ENCODE measurements at regions not wholly inside any gene's neighbourhood (a gene's known extent, or its start where the extent isn't known, plus 50 kb on each side); places are given as distances from the start of the nearest gene placed in this dataset.
"Not testable (repeated sequence)": the region's sequence is repeated elsewhere in the genome, so short reads cannot be mapped to it uniquely, and the experiment has no call there.

DNA sequence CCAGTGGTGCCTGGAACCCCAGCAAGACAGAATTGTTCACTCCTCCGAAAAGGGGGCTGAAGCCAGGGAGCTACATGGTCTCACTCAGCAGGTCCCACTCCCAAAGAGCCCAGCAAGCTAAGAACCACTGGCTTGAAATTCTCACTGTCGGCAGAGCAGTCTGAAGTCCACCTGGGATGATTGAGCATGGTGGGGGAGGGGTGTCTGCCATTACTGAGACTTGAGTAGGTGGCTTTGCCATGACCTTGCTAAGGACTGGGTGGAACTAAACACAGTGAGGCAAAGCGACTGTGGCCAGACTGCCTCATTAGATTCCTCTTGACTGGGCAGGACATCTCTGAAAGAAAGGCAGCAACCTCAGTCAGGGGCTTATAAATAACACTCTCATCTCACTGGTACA lies 122.6 kb upstream of the ZC4H2 start:
- no peak for DNase-seq (ENCODE audit: extremely low spot score)
- POLR2A ChIA-PET, result no interaction called here
- TF ChIP-seq ELF4 (IDR thresholded peaks at IDR 0.05), result no peak
- no peak for TF ChIP-seq SUZ12 (IDR thresholded peaks at IDR 0.05)
- TF ChIP-seq LEF1 (IDR thresholded peaks at IDR 0.05; ENCODE audit: borderline replicate concordance), result no peak
- TF ChIP-seq CTBP1 (IDR thresholded peaks at IDR 0.05; ENCODE audit: borderline replicate concordance), result no peak
- CTCF ChIA-PET, result no interaction called here

DNA sequence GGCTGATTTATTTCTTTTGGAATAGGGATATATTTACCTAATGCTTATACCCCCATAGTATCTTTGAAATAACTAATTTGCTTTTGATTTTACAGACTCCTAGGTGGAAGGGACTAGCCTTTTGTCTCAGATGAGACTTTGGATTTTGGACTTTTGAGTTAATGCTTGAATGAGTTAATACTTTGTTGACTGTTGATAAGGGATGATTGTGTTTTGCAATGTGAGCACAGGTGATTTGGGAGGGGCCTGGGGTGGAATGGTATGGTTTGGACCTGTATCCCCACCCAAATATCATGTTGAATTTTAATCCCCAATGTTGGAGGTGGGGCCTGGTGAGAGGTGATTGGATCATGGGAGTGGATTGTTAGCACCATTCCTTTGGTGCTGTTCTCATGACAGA lies 117.4 kb upstream of the ZC4H2 start:
- ChIA-PET POLR2A (no interaction called here), CTCF (no interaction called here)
- TF ChIP-seq SUZ12 (IDR thresholded peaks at IDR 0.05), result no peak
- no peak for TF ChIP-seq FOXK2 (IDR thresholded peaks at IDR 0.05)
- no peak for TF ChIP-seq ELF4 (IDR thresholded peaks at IDR 0.05)
- no peak for TF ChIP-seq L3MBTL2 (conservative IDR thresholded peaks at IDR 0.05)
- no peak for TF ChIP-seq NFRKB (IDR thresholded peaks at IDR 0.05)
- no peak for TF ChIP-seq CTBP1 (IDR thresholded peaks at IDR 0.05; ENCODE audit: borderline replicate concordance)
- TF ChIP-seq LEF1 (IDR thresholded peaks at IDR 0.05; ENCODE audit: borderline replicate concordance), result no peak
- TF ChIP-seq TARDBP (IDR thresholded peaks at IDR 0.05), result no peak
- no peak for TF ChIP-seq SP1 (IDR thresholded peaks at IDR 0.05)
- no peak for TF ChIP-seq HDGF (IDR thresholded peaks at IDR 0.05; ENCODE audit: borderline replicate concordance)
- TF ChIP-seq, protein P1, sequence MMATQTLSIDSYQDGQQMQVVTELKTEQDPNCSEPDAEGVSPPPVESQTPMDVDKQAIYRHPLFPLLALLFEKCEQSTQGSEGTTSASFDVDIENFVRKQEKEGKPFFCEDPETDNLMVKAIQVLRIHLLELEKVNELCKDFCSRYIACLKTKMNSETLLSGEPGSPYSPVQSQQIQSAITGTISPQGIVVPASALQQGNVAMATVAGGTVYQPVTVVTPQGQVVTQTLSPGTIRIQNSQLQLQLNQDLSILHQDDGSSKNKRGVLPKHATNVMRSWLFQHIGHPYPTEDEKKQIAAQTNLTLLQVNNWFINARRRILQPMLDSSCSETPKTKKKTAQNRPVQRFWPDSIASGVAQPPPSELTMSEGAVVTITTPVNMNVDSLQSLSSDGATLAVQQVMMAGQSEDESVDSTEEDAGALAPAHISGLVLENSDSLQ (IDR thresholded peaks at IDR 0.05), result no peak
- TF ChIP-seq BHLHE40 (IDR thresholded peaks at IDR 0.05; ENCODE audit: borderline replicate concordance), result no peak
- TF ChIP-seq FOXM1 (IDR thresholded peaks at IDR 0.05; ENCODE audit: borderline replicate concordance), result no peak
- no peak for DNase-seq (ENCODE audit: extremely low spot score)

DNA sequence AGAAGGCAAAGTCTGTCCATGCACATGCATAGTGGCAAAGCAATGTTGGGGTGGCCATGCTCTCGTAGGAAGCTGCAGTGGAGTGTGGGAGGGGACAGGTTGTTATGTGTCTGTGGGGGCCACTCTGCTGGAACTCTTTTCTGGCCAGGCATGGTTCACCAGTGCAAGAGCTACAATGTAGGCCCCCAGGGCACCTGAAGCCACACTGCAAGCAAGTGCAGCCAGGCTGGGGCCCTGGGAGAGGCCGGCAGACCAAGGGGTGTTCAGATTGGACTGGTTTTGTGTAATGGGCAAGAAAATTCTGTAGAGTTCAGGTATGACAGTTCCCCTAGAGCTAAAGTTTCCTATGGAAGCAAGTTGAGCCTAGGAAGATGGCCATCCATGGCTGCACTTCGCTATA lies 97.0 kb upstream of the ZC4H2 start:
- CTCF ChIA-PET, result no interaction called here
- POLR2A ChIA-PET, result no interaction called here
- TF ChIP-seq TARDBP (IDR thresholded peaks at IDR 0.05), result no peak
- TF ChIP-seq ARNT (IDR thresholded peaks at IDR 0.05), result no peak
- no peak for TF ChIP-seq LEF1 (IDR thresholded peaks at IDR 0.05; ENCODE audit: borderline replicate concordance)
- TF ChIP-seq HDGF (IDR thresholded peaks at IDR 0.05; ENCODE audit: borderline replicate concordance), result no peak
- TF ChIP-seq ZNF384 (IDR thresholded peaks at IDR 0.05), result no peak
- no peak for TF ChIP-seq SP1 (IDR thresholded peaks at IDR 0.05)
- no peak for TF ChIP-seq CTBP1 (IDR thresholded peaks at IDR 0.05; ENCODE audit: borderline replicate concordance)
- TF ChIP-seq BHLHE40 (IDR thresholded peaks at IDR 0.05; ENCODE audit: borderline replicate concordance), result no peak
- no peak for TF ChIP-seq FOXK2 (IDR thresholded peaks at IDR 0.05)
- TF ChIP-seq, protein P1 (IDR thresholded peaks at IDR 0.05), result no peak
- no peak for TF ChIP-seq FOXM1 (IDR thresholded peaks at IDR 0.05; ENCODE audit: borderline replicate concordance)
- no peak for TF ChIP-seq SUZ12 (IDR thresholded peaks at IDR 0.05)
- TF ChIP-seq FOXA1 (IDR thresholded peaks at IDR 0.05), result no peak
- no peak for DNase-seq (ENCODE audit: extremely low spot score)

DNA sequence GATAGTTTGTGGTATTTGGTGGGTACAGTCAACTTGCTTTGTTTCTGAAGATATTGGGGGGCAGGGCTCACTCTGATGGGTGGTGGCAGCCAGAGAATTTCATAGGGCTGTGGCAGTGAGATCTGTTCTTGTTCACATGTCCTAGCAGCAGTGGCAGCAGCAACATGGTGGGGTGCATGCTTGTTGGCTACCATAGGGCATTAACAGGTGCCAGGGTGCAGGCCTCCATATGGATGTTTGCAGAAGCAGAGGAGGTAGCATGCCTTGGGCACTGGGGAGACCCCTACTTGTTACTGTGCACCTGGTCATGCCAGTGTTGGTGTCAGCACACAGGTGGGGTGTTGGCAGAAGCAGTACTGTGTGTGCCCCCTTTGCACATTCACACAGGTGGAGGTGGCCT lies 96.3 kb upstream of the ZC4H2 start:
- DNase-seq (ENCODE audit: extremely low spot score), result no peak
- TF ChIP-seq L3MBTL2 (conservative IDR thresholded peaks at IDR 0.05) (no peak), ZNF384 (IDR thresholded peaks at IDR 0.05) (no peak), SP1 (IDR thresholded peaks at IDR 0.05) (no peak), SUZ12 (IDR thresholded peaks at IDR 0.05) (no peak), FOXK2 (IDR thresholded peaks at IDR 0.05) (no peak), TARDBP (IDR thresholded peaks at IDR 0.05) (no peak), ARNT (IDR thresholded peaks at IDR 0.05) (no peak), NFRKB (IDR thresholded peaks at IDR 0.05) (no peak), FOXA1 (IDR thresholded peaks at IDR 0.05) (no peak)
- POLR2A ChIA-PET, result no interaction called here
- CTCF ChIA-PET, result no interaction called here

DNA sequence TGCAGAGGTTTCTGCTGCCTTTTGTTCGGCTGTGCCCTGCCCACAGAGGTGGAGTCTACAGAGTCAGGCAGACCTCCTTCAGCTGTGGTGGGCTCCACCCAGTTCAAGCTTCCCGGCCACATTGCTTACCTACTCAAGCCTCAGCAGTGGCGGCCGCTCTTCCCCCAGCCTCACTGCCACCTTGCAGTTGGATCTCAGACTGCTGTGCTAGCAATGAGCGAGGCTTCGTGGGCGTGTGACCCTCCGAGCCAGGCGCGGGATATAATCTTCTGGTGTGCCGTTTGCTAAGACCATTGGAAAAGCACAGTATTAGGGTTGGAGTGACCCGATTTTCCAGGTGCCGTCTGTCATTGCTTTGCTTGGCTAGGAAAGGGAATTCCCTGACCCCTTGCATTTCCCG lies 82.4 kb upstream of the ZC4H2 start:
- POLR2A ChIA-PET; CTCF ChIA-PET; DNase-seq (ENCODE audit: extremely low spot score): not testable (repeated sequence)

DNA sequence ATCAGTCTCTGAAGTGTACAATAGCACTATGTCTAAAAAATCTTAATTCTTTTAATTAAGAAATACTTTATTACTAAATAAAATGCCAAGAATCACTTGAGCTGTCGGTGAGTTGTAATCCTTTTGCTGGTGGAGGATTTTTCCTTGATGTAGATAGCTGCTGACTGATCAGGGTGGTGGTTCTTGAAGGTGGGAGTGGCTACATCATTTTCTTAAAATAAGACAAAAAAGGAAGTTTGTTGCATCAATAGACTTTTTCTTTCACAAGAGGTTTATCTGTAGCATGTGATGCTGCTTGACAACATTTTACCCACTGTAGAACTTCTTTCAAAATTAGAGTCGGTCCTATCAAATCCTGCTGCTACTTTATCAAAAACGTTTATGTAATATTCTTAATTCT lies 68.8 kb upstream of the ZC4H2 start:
- TF ChIP-seq, protein P1 (IDR thresholded peaks at IDR 0.05), result no peak
- TF ChIP-seq FOXA1 (IDR thresholded peaks at IDR 0.05) (no peak), TARDBP (IDR thresholded peaks at IDR 0.05) (no peak), LEF1 (IDR thresholded peaks at IDR 0.05; ENCODE audit: borderline replicate concordance) (no peak), ARNT (IDR thresholded peaks at IDR 0.05) (no peak), FOXM1 (IDR thresholded peaks at IDR 0.05; ENCODE audit: borderline replicate concordance) (no peak), FOXK2 (IDR thresholded peaks at IDR 0.05) (no peak), SP1 (IDR thresholded peaks at IDR 0.05) (no peak), ZNF384 (IDR thresholded peaks at IDR 0.05) (no peak), ELF4 (IDR thresholded peaks at IDR 0.05) (no peak), NFRKB (IDR thresholded peaks at IDR 0.05) (no peak), L3MBTL2 (conservative IDR thresholded peaks at IDR 0.05) (no peak), HDGF (IDR thresholded peaks at IDR 0.05; ENCODE audit: borderline replicate concordance) (no peak)
- DNase-seq (ENCODE audit: extremely low spot score), result no peak
- ChIA-PET CTCF (no interaction called here), POLR2A (no interaction called here)

DNA sequence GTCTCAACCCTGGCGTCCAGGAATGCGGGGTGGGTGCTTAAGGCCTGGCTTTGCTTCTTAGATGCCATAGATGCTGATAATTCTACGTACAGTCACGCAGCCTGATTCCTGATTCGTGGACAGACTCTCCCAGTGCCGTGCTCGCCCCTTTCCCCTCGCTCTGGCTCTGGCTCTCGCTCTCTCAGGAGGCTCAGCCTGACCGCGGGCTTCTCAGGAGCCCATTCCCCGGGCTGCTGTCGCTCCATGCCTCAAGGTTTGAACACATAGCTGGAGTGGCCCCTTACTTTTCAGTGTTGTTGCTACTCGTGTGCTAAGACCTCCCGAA lies 59.2 kb upstream of the ZC4H2 start:
- no peak for DNase-seq (ENCODE audit: extremely low spot score)
- CTCF ChIA-PET, result no interaction called here
- TF ChIP-seq SUZ12 (IDR thresholded peaks at IDR 0.05), result no peak
- TF ChIP-seq ZNF384 (IDR thresholded peaks at IDR 0.05), result no peak
- no peak for TF ChIP-seq TARDBP (IDR thresholded peaks at IDR 0.05)
- TF ChIP-seq ARNT (IDR thresholded peaks at IDR 0.05), result no peak
- no peak for TF ChIP-seq SP1 (IDR thresholded peaks at IDR 0.05)
- no peak for TF ChIP-seq LEF1 (IDR thresholded peaks at IDR 0.05; ENCODE audit: borderline replicate concordance)
- TF ChIP-seq ELF4 (IDR thresholded peaks at IDR 0.05), result no peak
- TF ChIP-seq FOXA1 (IDR thresholded peaks at IDR 0.05), result no peak
- no peak for TF ChIP-seq FOXM1 (IDR thresholded peaks at IDR 0.05; ENCODE audit: borderline replicate concordance)
- TF ChIP-seq L3MBTL2 (conservative IDR thresholded peaks at IDR 0.05), result no peak
- no peak for TF ChIP-seq BHLHE40 (IDR thresholded peaks at IDR 0.05; ENCODE audit: borderline replicate concordance)
- TF ChIP-seq, protein P1 (IDR thresholded peaks at IDR 0.05), result no peak
- no peak for TF ChIP-seq HDGF (IDR thresholded peaks at IDR 0.05; ENCODE audit: borderline replicate concordance)
- TF ChIP-seq NFRKB (IDR thresholded peaks at IDR 0.05), result no peak
- no peak for TF ChIP-seq FOXK2 (IDR thresholded peaks at IDR 0.05)
- TF ChIP-seq CTBP1 (IDR thresholded peaks at IDR 0.05; ENCODE audit: borderline replicate concordance), result no peak
- POLR2A ChIA-PET, result interaction anchor here (1.2 to 1.9 kb wide), 2 partner anchors 59 to 161 kb away, joined by 3 to 16 read pairs; partner anchors contain the start of gene ZC4H2
